ENCODE measurements at regions not wholly inside any gene's neighbourhood (a gene's known extent, or its start where the extent isn't known, plus 50 kb on each side); places are given as distances from the start of the nearest gene placed in this dataset.

- DNase-seq: no peak
These were observed 69.4 kb upstream of the TAF1B start for GRCh38 chr2:9773903-9774239.

DNA sequence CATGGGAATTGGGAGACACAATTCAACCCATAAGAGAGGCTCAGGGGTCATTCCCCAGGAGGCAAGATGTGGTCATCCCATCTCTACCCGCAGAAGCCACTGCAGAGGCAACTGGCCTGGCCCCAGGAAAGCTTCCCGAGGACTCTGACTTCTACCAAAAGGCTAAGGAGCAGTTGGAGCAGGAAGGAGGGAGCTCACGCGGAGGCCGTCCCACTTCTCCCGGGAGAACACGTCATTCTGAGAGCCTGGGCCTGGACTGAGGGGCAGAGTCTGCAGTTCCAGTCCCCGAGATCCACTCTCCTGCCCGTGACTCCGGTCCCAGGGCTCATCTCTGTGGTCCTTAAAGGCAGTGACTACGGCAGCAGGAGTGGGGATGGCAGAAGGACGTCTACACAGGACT is 69.0 kb upstream of the TAF1B start:
- DNase-seq: no peak

- DNase-seq: no peak
These were observed 67.9 kb upstream of the TAF1B start for GRCh38 chr2:9775351-9775750.

DNA sequence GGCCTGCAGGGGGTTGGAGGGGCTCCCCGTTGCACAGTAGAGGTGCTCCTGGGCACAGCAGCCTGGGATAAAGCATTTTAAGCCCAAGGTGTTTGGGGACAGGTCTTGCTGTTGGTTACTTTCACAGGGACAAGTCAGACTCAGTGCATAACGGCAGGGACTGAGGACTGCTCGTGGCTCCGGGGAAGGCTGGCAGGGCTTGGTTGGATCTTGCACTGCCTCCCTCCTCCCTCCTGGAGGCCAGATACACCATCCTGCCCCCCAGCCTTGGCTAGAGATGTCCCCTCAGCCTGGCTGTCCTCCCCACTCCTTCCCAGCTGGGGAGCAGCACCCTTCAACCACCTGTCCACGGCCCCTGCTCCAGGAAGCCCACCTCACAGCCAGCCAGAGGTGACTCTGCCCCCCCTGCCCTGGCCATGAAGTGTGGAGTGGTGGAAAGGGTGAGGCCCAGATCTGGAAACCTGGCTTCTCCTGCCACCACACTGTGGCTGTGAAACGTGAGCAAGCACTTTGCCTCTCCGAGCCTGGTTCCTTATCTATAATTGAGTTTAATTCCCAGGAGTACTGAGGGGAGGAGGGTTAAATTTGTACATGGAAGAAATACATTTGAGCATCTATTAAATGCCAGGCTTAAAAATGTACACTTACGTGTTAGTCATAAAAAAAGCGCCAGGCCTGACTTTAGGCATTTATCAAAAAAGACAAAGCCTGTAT is 67.1 kb upstream of the TAF1B start:
- no peak for DNase-seq

DNA sequence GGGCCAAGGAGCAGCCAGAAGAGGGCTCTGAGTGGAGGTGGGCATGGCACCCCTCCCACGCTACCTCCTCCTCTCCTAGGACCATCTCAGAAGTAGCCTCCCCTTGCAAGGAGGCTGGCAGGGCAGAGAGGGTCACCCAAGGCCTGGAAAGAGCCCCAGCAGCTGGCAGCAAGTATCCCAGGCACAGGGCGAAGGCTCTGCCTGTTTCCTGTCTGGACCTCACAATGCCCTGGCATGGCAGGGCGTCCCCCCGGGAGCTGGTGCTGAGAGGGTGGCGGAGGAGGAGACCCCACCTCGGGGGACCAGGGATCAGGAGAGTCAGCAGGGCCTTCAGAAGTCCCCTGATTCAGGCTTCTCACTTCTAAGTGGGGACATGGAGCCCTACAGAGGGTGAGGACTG is 66.2 kb upstream of the TAF1B start:
- DNase-seq: no peak

GRCh38 chr2:9778012-9778411 is 65.3 kb upstream of the TAF1B start:
- DNase-seq: no peak

DNA sequence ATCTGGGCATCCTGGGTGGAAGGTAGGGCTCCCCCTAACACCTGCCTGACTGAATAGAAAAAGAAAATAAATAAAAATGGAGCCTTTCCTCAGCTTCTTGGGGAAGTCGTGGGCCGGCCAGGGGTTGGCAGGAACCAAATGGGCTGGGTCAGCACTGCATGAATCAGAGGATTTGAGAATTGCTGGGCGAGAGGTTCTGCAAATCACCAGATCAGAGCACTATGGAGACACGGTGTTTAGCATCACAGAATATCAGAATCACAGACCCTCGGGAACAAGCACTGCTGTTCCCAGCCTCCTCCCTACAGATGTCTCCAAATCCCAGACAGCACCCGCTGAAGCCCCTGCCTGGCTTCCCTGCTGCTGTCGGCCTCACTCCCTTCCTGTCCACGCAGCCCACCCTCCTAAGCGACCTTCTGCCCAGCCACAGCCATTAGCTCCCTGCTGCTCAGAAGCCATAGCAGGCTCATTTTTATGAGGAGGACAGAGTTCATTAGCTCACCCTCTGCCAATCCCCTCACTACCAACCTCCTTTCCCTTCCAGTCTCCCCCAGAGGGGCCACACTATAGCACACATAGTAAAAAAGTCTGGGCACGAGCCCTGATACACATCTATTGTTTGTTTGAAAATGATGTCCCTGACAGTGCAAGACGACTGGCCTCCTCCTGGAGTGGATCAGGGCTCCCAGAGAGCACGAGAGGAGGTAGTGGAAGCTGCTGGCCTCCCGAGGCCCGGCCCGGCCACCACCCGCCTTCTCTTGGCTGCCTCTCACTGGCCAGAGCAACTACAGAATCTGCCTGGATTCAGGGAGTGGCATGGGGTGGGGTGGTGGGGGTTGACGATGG is 64.6 kb upstream of the TAF1B start:
- DNase-seq: no peak

DNA sequence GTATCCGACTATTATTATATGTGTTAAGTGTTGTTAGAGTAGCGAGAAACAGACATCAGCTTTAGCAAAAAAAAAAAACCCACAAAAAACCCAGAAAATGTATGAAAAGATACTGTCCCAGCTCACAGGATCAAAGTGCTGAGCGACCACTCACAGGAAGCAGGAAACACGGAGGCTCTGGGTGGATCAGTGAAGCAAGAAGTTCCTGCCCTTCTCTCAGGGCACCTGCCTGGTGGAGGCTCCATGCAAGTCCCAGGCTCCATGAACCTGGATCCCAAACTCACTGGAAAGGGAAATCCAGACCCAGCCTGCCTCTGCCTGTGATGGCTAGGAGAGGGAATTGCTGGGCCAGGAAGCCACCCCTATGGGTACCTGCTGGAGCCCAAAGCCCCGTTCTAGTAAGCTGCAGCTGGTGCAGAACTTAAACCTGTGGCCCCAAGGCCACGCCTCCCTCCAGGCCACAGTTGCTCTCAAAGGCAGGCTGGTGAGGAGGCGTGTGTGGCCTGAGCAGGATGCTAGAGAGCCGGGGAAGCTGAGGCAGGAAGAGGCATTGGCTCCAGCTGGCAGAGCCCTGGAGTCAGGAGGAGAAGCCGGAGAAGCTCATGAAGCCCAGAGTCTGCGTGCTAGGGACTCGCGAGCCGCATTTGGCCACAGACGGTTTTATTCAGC is 63.5 kb upstream of the TAF1B start:
- DNase-seq: no peak

DNA sequence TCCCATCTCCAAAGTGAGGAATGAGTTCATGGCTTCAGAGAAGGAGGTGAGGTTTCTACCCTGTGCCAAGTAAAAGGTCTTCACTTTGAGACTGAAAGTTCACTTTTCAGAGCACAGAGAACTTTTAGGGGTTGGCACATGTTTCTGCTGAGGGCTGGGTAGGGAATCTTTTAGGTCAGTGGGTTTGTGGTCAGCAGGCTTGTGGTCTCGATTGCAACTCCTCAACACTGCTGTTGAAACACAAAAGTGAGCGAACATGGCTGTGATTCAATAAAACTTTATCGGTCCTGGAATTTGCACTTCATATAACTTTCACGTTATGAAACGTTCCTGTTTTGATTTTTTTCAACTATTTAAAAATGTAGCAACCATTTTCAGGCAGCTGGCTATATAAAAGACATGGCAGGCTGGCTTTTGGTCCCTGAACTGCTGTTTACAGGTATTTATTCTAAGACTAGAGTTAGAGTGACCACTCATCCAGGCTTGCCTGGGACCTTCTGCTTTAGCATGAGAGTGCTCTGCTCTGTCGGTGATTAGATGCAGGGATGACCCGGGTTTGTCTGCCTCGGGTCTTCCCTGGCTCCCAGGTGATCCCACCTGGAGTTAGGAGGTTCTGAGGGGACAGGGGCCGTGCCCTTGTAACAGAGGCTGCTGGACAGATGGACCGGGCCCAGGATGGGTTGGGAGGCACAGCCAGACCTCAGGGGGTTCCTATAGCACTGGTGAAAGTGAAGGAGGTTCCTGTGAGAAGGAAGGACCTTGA is 62.7 kb upstream of the TAF1B start:
- no peak for DNase-seq

- DNase-seq: no peak
These were observed 62.0 kb upstream of the TAF1B start for GRCh38 chr2:9781252-9781651.

DNA sequence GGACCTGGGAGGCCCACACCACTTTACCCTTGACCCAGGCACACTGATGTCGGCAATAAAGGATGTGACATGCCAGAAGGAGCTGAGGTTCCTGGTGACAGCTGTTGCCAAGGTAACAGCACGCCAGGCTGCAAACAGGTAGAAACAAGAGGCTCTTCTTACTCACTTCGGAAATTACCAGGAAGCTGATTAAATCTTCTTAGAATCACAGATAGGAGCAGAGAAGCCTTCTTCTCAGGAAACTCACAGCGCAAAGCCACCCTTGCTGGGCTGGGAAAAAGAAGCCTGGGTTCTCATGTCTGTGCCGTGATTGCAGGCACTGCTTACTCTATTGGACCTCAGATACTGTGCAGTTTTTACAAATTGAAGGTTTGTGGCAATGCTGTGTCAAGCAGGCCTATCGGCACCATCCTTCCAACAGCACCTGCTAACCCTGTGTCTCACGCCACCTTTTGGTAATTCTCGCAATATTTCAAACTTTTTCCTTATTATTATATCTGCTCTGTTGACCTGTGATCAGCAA is 61.0 kb upstream of the TAF1B start:
- DNase-seq: no peak

GRCh38 chr2:9789371-9789770 is 53.9 kb upstream of the TAF1B start:
- DNase-seq: no peak

DNA sequence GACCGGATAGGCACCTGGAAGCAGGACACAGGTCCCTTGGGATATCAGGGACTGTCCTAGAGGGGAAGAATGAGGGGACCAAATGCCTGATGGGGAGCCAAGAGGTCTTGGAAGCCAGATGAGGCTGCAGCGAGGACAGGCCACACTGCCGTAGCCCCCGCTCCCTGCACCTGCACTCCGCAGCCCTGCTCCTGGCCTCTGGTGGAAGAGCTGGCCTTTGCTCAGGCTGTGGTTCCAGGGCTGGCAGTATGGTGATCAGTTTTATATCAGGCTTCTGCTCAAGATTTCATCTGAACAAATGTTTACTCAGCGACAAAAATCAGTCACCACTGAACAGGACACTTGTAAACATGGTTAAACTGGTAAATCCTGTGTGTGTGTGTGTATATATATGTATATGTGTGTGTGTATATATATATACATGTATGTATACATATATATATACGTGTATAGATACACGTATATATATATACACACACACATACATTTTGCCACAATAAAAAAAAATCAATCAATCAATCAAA is 52.5 kb upstream of the TAF1B start:
- no peak for DNase-seq

GRCh38 chr2:9791711-9792110 is 51.6 kb upstream of the TAF1B start:
- no peak for DNase-seq

DNA sequence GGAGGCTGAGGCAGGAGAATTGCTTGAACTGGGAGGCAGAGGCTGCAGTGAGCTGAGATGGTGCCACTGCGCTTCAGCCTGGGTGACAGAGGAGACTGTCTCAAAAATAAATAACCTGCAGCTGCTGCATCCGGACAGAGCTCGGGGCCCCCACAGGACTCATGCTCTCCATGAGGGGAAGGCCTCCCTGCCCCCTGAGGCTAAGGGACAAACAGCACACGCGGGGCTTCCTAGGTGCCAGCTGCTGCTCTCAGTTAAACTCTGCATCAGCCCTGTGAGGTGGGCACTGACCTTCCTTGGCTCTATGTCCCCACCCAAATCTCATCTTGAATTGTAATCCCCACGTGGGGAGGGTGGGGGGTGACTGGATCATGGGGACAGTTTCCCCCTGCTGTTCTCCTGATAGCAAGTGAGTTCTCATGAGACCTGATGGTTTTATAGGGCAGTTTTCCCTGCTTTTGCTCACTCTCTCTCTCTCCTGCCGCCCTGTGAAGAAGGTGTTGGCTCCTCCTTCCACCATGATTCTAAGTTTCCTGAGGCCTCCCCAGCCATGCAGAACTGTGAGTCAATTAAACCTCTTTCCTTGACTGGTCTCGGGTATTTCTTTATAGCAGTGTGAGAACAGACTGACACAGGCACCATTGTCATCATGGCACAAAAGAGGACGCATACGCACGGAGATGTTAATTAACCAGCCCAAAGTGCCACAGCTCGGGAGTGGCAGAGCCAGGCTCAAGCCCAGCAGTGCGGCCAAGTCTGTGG is 49.9 kb upstream of the TAF1B start:
- DNase-seq: no peak
